PC-3 (cell line): ENCODE measurements at regions not wholly inside any gene's neighbourhood (a gene's known extent, or its start where the extent isn't known, plus 50 kb on each side); places are given as distances from the start of the nearest gene placed in this dataset.

ENCODE experiments used
- ATAC-seq: fragments of 200-7000 bp; cut with Tn5 transposase; 2 replicates; pipeline ENCODE4 v1.9.1; 2020; ENCODE audit warnings: mild to moderate bottlenecking, moderate library complexity
- BruUV-seq: library from RNA; stranded (reverse); fragments of 400-500 nt; replicated peaks from 2 replicates; lab custom pipeline; 2021; lab: Mats Ljungman, UMichigan
- CTCF ChIA-PET: fragments of 300-600 bp; sonication (Branson Sonifier 250); formaldehyde crosslinking; loops from one replicate; lab custom pipeline; 2022; ENCODE audit warnings: antibody characterized with exemption; lab: Charles Lee
- POLR2A ChIA-PET: fragments of 300-600 bp; sonication (Branson Sonifier 250); formaldehyde crosslinking; loops from one replicate; lab custom pipeline; 2022; ENCODE audit warnings: antibody characterized with exemption; ENCODE audit not compliant: unreplicated experiment; lab: Charles Lee
- DNase-seq: peaks from one replicate; pipeline ENCODE4 v3.0.0-alpha.2; 2015
- H2AFZ ChIP-seq: fragments of 300-600 bp; sonication (generic); 2 replicates; pipeline ENCODE4 v1.6.0; 2016; ENCODE audit warnings: antibody characterized with exemption, low read length
- H3F3A ChIP-seq: fragments of 300-600 bp; sonication (generic); one replicate; pipeline ENCODE4 v1.6.0; 2017; ENCODE audit warnings: antibody characterized with exemption, low read length, control low read depth, mild to moderate bottlenecking; ENCODE audit not compliant: unreplicated experiment
- H3K27ac ChIP-seq: fragments of 300-600 bp; sonication (generic); 2 replicates; pipeline ENCODE4 v1.5.1; 2016; ENCODE audit warnings: mild to moderate bottlenecking, low read length
- H3K27me3 ChIP-seq: fragments of 300-600 bp; sonication (generic); 2 replicates; pipeline ENCODE4 v1.6.1; 2016; ENCODE audit warnings: low read length, mixed read lengths
- H3K36me3 ChIP-seq: fragments of 300-600 bp; sonication (generic); 2 replicates; pipeline ENCODE4 v1.6.1; 2016; ENCODE audit warnings: low read depth, mixed run types, low read length, mixed read lengths
- H3K4me1 ChIP-seq: fragments of 300-600 bp; sonication (generic); 2 replicates; pipeline ENCODE4 v1.5.1; 2016; ENCODE audit warnings: low read length; ENCODE audit not compliant: insufficient read depth
- H3K4me2 ChIP-seq: fragments of 300-600 bp; sonication (generic); 2 replicates; pipeline ENCODE4 v1.6.0; 2016; ENCODE audit warnings: low read length
- H3K4me3 ChIP-seq: fragments of 300-600 bp; sonication (generic); 2 replicates; pipeline ENCODE4 v1.5.1; 2016; ENCODE audit warnings: mild to moderate bottlenecking, low read length, mixed read lengths
- H3K79me2 ChIP-seq: fragments of 300-600 bp; sonication (generic); 2 replicates; pipeline ENCODE4 v1.6.1; 2017; ENCODE audit warnings: low read length, mixed read lengths
- H3K9ac ChIP-seq: fragments of 300-600 bp; sonication (generic); 2 replicates; pipeline ENCODE4 v1.6.0; 2016; ENCODE audit warnings: mild to moderate bottlenecking, low read length
- H3K9me2 ChIP-seq: fragments of 300-600 bp; sonication (generic); replicated peaks from 2 replicates; pipeline ENCODE4 v1.6.1; 2016; ENCODE audit warnings: mixed run types, low read length, mixed read lengths
- H3K9me3 ChIP-seq: fragments of 300-600 bp; sonication (generic); 2 replicates; pipeline ENCODE4 v1.6.1; 2016; ENCODE audit warnings: low read length, mixed read lengths
- H4K20me1 ChIP-seq: fragments of 300-600 bp; sonication (generic); 2 replicates; pipeline ENCODE4 v1.6.1; 2016; ENCODE audit warnings: low read length, mixed read lengths
- CTCF ChIP-seq: fragments of 300-600 bp; sonication (generic); conservative IDR thresholded peaks from 2 replicates; pipeline ENCODE4 v1.5.1; 2017; ENCODE audit warnings: antibody characterized with exemption, low read depth, mild to moderate bottlenecking, low read length
- EZH2 ChIP-seq: fragments of 300-600 bp; sonication (generic); IDR thresholded peaks from one replicate; pipeline ENCODE4 v1.6.1; 2017; ENCODE audit warnings: antibody characterized with exemption, mild to moderate bottlenecking, low read length; ENCODE audit not compliant: unreplicated experiment
- EZH2phosphoT487 ChIP-seq: fragments of 300-600 bp; sonication (generic); IDR thresholded peaks from 2 replicates; pipeline ENCODE4 v1.6.1; 2018; ENCODE audit warnings: mild to moderate bottlenecking, antibody characterized with exemption, low read length, borderline replicate concordance
- intact Hi-C: fragments of 100-400 bp; cut with micrococcal nuclease; formaldehyde crosslinking; loops from 2 replicates; pipeline ENCODE4 v1.9.0; 2023

- intact Hi-C loops, result no loop called here
- H3K9me2 ChIP-seq, result no peaks in the 10 kb centered on the region
- no peak for TF ChIP-seq CTCF
- no peak for TF ChIP-seq EZH2phosphoT487
- TF ChIP-seq EZH2, result no peak
Observed at GRCh38 chr11:8823174-8823742, 87.7 kb upstream of the AKIP1 start.

GRCh38 chr11:8826139-8826786 is 84.7 kb upstream of the AKIP1 start:
- no peak overlapping the region for H3K4me3 ChIP-seq
- POLR2A ChIA-PET, result no interaction called here
- H3F3A ChIP-seq, result no peaks in the 10 kb centered on the region
- CTCF ChIA-PET, result no interaction called here
- H2AFZ ChIP-seq, result peak overlapping the region; percentile 45
- no peaks in the 10 kb centered on the region for H4K20me1 ChIP-seq
- no peaks in the 10 kb centered on the region for H3K36me3 ChIP-seq
- DNase-seq (peak; percentile 36), ATAC-seq (peak; percentile 78)
- H3K4me2 ChIP-seq, result no peak overlapping the region
- TF ChIP-seq CTCF (no peak), EZH2 (no peak), EZH2phosphoT487 (no peak)
- H3K9me3 ChIP-seq, result no peaks in the 10 kb centered on the region
- H3K9ac ChIP-seq, result no peak overlapping the region
- no peaks in the 10 kb centered on the region for H3K9me2 ChIP-seq
- no peak overlapping the region for H3K27ac ChIP-seq
- H3K4me1 ChIP-seq, result peaks cover 9% of the 10 kb centered on the region
- no peaks in the 10 kb centered on the region for H3K79me2 ChIP-seq
- intact Hi-C loops, result no loop called here
- no TSS peak for BruUV-seq
- no peaks in the 10 kb centered on the region for H3K27me3 ChIP-seq

More at GRCh38 chr11:8823174-8823742, 87.7 kb upstream of the AKIP1 start:
- H3K4me3 ChIP-seq, result no peak overlapping the region
- ATAC-seq (no peak), DNase-seq (no peak)
- H2AFZ ChIP-seq, result no peak overlapping the region
- no peak overlapping the region for H3K27ac ChIP-seq
- no peaks in the 10 kb centered on the region for H3F3A ChIP-seq
- H3K4me2 ChIP-seq, result no peak overlapping the region
- H3K4me1 ChIP-seq, result peaks cover 9% of the 10 kb centered on the region
- ChIA-PET CTCF (no interaction called here), POLR2A (no interaction called here)
- H3K36me3 ChIP-seq, result no peaks in the 10 kb centered on the region
- no TSS peak for BruUV-seq
- no peaks in the 10 kb centered on the region for H3K9me3 ChIP-seq
- no peaks in the 10 kb centered on the region for H4K20me1 ChIP-seq
- H3K79me2 ChIP-seq, result no peaks in the 10 kb centered on the region
- H3K27me3 ChIP-seq, result no peaks in the 10 kb centered on the region
- H3K9ac ChIP-seq, result no peak overlapping the region

- CTCF ChIA-PET, result no interaction called here
- BruUV-seq, result no TSS peak
- DNase-seq (no peak), ATAC-seq (no peak)
- H4K20me1 ChIP-seq, result no peaks in the 10 kb centered on the region
- H3K27me3 ChIP-seq, result no peaks in the 10 kb centered on the region
- TF ChIP-seq CTCF (no peak), EZH2phosphoT487 (no peak), EZH2 (no peak)
- no peaks in the 10 kb centered on the region for H3K9me2 ChIP-seq
- no peak overlapping the region for H3K9ac ChIP-seq
- H3K9me3 ChIP-seq, result no peaks in the 10 kb centered on the region
- H2AFZ ChIP-seq, result peak overlapping the region; percentile 45
- H3F3A ChIP-seq, result no peaks in the 10 kb centered on the region
- H3K36me3 ChIP-seq, result no peaks in the 10 kb centered on the region
- H3K27ac ChIP-seq, result no peak overlapping the region
- POLR2A ChIA-PET, result no interaction called here
- intact Hi-C loops, result no loop called here
- H3K79me2 ChIP-seq, result no peaks in the 10 kb centered on the region
- no peak overlapping the region for H3K4me3 ChIP-seq
- H3K4me2 ChIP-seq, result no peak overlapping the region
- peaks cover 9% of the 10 kb centered on the region for H3K4me1 ChIP-seq
Observed at GRCh38 chr11:8826901-8827560, 84.0 kb upstream of the AKIP1 start.
